ENCODE measurements at regions not wholly inside any gene's neighbourhood (a gene's known extent, or its start where the extent isn't known, plus 50 kb on each side); places are given as distances from the start of the nearest gene placed in this dataset.

GRCh38 chr6:115613488-115613887, 447.2 kb downstream of the FRK start:
- Histone ChIP-seq H3K4me3 (no peak overlapping the region), H3K4me2 (no peak overlapping the region), H3K4me1 (ENCODE audit: insufficient read depth) (peaks cover 6% of the 10 kb centered on the region; the same call in 1 of the 2 replicates), H3F3A (replicated peaks; ENCODE audit: low read depth) (no peaks in the 10 kb centered on the region), H3K36me3 (ENCODE audit: insufficient read depth) (no peaks in the 10 kb centered on the region), H3K79me2 (replicated peaks; ENCODE audit: insufficient read depth) (no peaks in the 10 kb centered on the region), H3K27me3 (ENCODE audit: insufficient read depth) (no peaks in the 10 kb centered on the region), H3K27ac (ENCODE audit: low read depth) (no peak overlapping the region), H4K20me1 (replicated peaks; ENCODE audit: insufficient read depth) (no peaks in the 10 kb centered on the region), H2AFZ (no peak overlapping the region), H3K9me2 (ENCODE audit: insufficient read depth) (no peaks in the 10 kb centered on the region)
- Mint-ChIP-seq H3K9me3 (no peaks in the 10 kb centered on the region), H3K4me1 (peaks cover 10% of the 10 kb centered on the region), H3K36me3 (ENCODE audit: low read depth) (peaks cover 3% of the 10 kb centered on the region; the same call in 1 of the 3 replicates), H3K27me3 (ENCODE audit: insufficient read depth, low read depth, poor library complexity) (no peaks in the 10 kb centered on the region), H3K4me3 (no peak overlapping the region), H3K27ac (no peak overlapping the region)
- TF ChIP-seq STAT1 (IDR thresholded peaks at IDR 0.05; ENCODE audit: unreplicated experiment) (no peak), JUNB (IDR thresholded peaks at IDR 0.05; ENCODE audit: unreplicated experiment) (no peak), EZH2phosphoT487 (IDR thresholded peaks at IDR 0.05; ENCODE audit: unreplicated experiment) (no peak), POLR2AphosphoS5 (IDR thresholded peaks at IDR 0.05; ENCODE audit: low read depth) (no peak), ZNF331 (CRISPR knock-in tag; IDR thresholded peaks at IDR 0.05; ENCODE audit: low read depth) (no peak), REST (IDR thresholded peaks at IDR 0.05; ENCODE audit: unreplicated experiment) (no peak), CREB1 (CRISPR knock-in tag; IDR thresholded peaks at IDR 0.05; ENCODE audit: low read depth) (no peak), NANOG (IDR thresholded peaks at IDR 0.05; ENCODE audit: borderline replicate concordance) (no peak)
- DNase-seq (ENCODE audit: low spot score) (no peak), ATAC-seq (no peak)

GRCh38 chr6:115612796-115613479, 447.8 kb downstream of the FRK start:
- Histone ChIP-seq H3K4me1 (ENCODE audit: insufficient read depth) (peaks cover 6% of the 10 kb centered on the region; the same call in 1 of the 2 replicates), H3K27me3 (ENCODE audit: insufficient read depth) (no peaks in the 10 kb centered on the region), H3F3A (replicated peaks; ENCODE audit: low read depth) (no peaks in the 10 kb centered on the region), H3K4me3 (no peak overlapping the region), H3K4me2 (no peak overlapping the region), H3K36me3 (ENCODE audit: insufficient read depth) (no peaks in the 10 kb centered on the region), H2AFZ (no peak overlapping the region), H3K79me2 (replicated peaks; ENCODE audit: insufficient read depth) (no peaks in the 10 kb centered on the region), H3K9me2 (ENCODE audit: insufficient read depth) (no peaks in the 10 kb centered on the region), H4K20me1 (replicated peaks; ENCODE audit: insufficient read depth) (no peaks in the 10 kb centered on the region), H3K27ac (ENCODE audit: low read depth) (no peak overlapping the region)
- no peaks in the 10 kb centered on the region for H3K27me3 Mint-ChIP-seq (ENCODE audit: insufficient read depth, low read depth, poor library complexity)
- TF ChIP-seq CTCF (conservative IDR thresholded peaks at IDR 0.05; ENCODE audit: low read depth in 2 of 2) (no peak), NANOG (IDR thresholded peaks at IDR 0.05; ENCODE audit: borderline replicate concordance) (no peak), ETS1 (IDR thresholded peaks at IDR 0.05) (no peak), CREB1 (CRISPR knock-in tag; IDR thresholded peaks at IDR 0.05; ENCODE audit: low read depth) (no peak), EZH2 (IDR thresholded peaks at IDR 0.05; ENCODE audit: low read depth, unreplicated experiment) (no peak), ZNF331 (CRISPR knock-in tag; IDR thresholded peaks at IDR 0.05; ENCODE audit: low read depth) (no peak), POLR2AphosphoS5 (IDR thresholded peaks at IDR 0.05; ENCODE audit: low read depth) (no peak), REST (IDR thresholded peaks at IDR 0.05; ENCODE audit: unreplicated experiment) (no peak), ZNF114 (CRISPR knock-in tag; IDR thresholded peaks at IDR 0.05) (no peak)
- DNase-seq (ENCODE audit: low spot score) (no peak), ATAC-seq (no peak)
- H3K9me3 Mint-ChIP-seq: no peaks in the 10 kb centered on the region
- peaks cover 10% of the 10 kb centered on the region for H3K4me1 Mint-ChIP-seq
- H3K4me3 Mint-ChIP-seq: no peak overlapping the region
- no peak overlapping the region for H3K27ac Mint-ChIP-seq
- peaks cover 3% of the 10 kb centered on the region; the same call in 1 of the 3 replicates for H3K36me3 Mint-ChIP-seq (ENCODE audit: low read depth)

Data from GM23338 (cell line).